ENCODE measurements at regions not wholly inside any gene's neighbourhood (a gene's known extent, or its start where the extent isn't known, plus 50 kb on each side); places are given as distances from the start of the nearest gene placed in this dataset.

DNA sequence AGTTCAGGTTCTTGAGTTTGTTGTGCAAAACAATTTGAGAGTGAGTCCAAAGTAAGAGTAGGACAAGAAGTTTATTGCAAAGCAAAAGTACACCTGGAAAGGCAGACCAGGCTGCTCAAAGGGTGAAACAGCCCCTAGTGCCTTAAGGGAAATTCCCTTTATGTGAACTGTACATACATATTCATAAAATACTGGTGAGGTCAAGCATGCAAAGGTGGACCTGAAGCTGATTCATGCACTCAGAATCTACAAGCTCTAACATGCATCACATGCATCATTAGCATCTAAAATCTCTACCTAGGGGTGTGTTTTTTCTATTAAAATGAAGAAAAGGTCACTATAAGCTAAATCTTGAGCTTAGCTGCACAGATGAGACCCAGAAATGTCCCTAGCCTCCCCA is 266.9 kb downstream of the SPATA18 start:
- TF ChIP-seq, protein P1, sequence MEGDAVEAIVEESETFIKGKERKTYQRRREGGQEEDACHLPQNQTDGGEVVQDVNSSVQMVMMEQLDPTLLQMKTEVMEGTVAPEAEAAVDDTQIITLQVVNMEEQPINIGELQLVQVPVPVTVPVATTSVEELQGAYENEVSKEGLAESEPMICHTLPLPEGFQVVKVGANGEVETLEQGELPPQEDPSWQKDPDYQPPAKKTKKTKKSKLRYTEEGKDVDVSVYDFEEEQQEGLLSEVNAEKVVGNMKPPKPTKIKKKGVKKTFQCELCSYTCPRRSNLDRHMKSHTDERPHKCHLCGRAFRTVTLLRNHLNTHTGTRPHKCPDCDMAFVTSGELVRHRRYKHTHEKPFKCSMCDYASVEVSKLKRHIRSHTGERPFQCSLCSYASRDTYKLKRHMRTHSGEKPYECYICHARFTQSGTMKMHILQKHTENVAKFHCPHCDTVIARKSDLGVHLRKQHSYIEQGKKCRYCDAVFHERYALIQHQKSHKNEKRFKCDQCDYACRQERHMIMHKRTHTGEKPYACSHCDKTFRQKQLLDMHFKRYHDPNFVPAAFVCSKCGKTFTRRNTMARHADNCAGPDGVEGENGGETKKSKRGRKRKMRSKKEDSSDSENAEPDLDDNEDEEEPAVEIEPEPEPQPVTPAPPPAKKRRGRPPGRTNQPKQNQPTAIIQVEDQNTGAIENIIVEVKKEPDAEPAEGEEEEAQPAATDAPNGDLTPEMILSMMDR (conservative IDR thresholded peaks at IDR 0.05) = no peak
- no peaks in the 10 kb centered on the region for H3K9me3 ChIP-seq (ENCODE audit: control insufficient read depth, low read length)
- H3K9me3 Mint-ChIP-seq = peaks cover 13% of the 10 kb centered on the region

GRCh38 chr4:52329894-52330293 is 278.8 kb downstream of the SPATA18 start:
- no peaks in the 10 kb centered on the region for H3K4me1 ChIP-seq (ENCODE audit: control insufficient read depth, insufficient read depth, low read length)
- H3K36me3 ChIP-seq (ENCODE audit: control insufficient read depth, insufficient read depth, low read length) = no peaks in the 10 kb centered on the region
- TF ChIP-seq, protein P1 (conservative IDR thresholded peaks at IDR 0.05) = no peak
- H3K27me3 ChIP-seq (ENCODE audit: control insufficient read depth, insufficient read depth, low read length, poor library complexity, severe bottlenecking) = no peaks in the 10 kb centered on the region
- peaks cover 52% of the 10 kb centered on the region for H3K9me3 Mint-ChIP-seq
- H3K36me3 Mint-ChIP-seq (ENCODE audit: low read depth) = peaks cover 3% of the 10 kb centered on the region
- H3K27ac ChIP-seq (ENCODE audit: low read depth, low read length) = no peak overlapping the region
- no peak overlapping the region for H3K9ac ChIP-seq (ENCODE audit: extremely low read depth, low read length, poor library complexity, severe bottlenecking)
- no peaks in the 10 kb centered on the region for H3K4me1 Mint-ChIP-seq
- H3K4me3 ChIP-seq (ENCODE audit: low read length) = no peak overlapping the region
- DNase-seq = no peak
- peaks cover 53% of the 10 kb centered on the region for H3K9me3 ChIP-seq (ENCODE audit: control insufficient read depth, low read length)
- H3K4me3 Mint-ChIP-seq = no peak overlapping the region
- H3K27ac Mint-ChIP-seq = no peak overlapping the region
- H3K27me3 Mint-ChIP-seq (ENCODE audit: insufficient read depth) = no peaks in the 10 kb centered on the region

More for the DNA sequence above, 266.9 kb downstream of the SPATA18 start:
- DNase-seq = no peak
- Mint-ChIP-seq H3K27me3 (ENCODE audit: insufficient read depth) (no peaks in the 10 kb centered on the region), H3K36me3 (ENCODE audit: low read depth) (no peaks in the 10 kb centered on the region), H3K27ac (no peak overlapping the region), H3K4me1 (no peaks in the 10 kb centered on the region), H3K4me3 (no peak overlapping the region)
- Histone ChIP-seq H3K4me3 (ENCODE audit: low read length) (no peak overlapping the region), H3K27ac (ENCODE audit: low read depth, low read length) (no peak overlapping the region), H3K9ac (ENCODE audit: extremely low read depth, low read length, poor library complexity, severe bottlenecking) (no peak overlapping the region), H3K27me3 (ENCODE audit: control insufficient read depth, insufficient read depth, low read length, poor library complexity, severe bottlenecking) (no peaks in the 10 kb centered on the region), H3K4me1 (ENCODE audit: control insufficient read depth, insufficient read depth, low read length) (no peaks in the 10 kb centered on the region), H3K36me3 (ENCODE audit: control insufficient read depth, insufficient read depth, low read length) (no peaks in the 10 kb centered on the region)

DNA sequence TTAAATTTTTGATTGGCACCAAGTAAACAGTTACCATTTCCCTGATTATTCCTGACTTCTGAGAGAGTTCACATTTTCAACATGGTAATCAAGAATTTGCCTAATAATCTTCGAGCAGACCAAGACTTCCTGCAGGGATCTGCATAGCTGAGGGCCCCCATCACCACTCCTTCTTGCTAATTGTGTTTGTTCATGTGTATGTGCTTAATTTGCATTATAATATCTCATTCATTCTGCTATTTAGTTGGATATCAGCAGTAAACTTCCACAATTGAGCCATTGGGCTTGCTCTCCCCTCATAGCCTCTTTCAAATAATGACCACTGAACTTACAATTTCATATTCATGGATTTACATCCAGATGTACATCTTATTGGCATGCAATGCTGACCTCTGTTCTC is 292.5 kb downstream of the SPATA18 start:
- Histone ChIP-seq H3K4me3 (ENCODE audit: low read length) (no peak overlapping the region), H3K9ac (ENCODE audit: extremely low read depth, low read length, poor library complexity, severe bottlenecking) (no peak overlapping the region), H3K9me3 (ENCODE audit: control insufficient read depth, low read length) (peaks cover 18% of the 10 kb centered on the region), H3K27ac (ENCODE audit: low read depth, low read length) (no peak overlapping the region), H3K36me3 (ENCODE audit: control insufficient read depth, insufficient read depth, low read length) (no peaks in the 10 kb centered on the region), H3K27me3 (ENCODE audit: control insufficient read depth, insufficient read depth, low read length, poor library complexity, severe bottlenecking) (no peaks in the 10 kb centered on the region), H3K4me1 (ENCODE audit: control insufficient read depth, insufficient read depth, low read length) (no peaks in the 10 kb centered on the region)
- no peak for DNase-seq
- Mint-ChIP-seq H3K27ac (no peak overlapping the region), H3K9me3 (peaks cover 25% of the 10 kb centered on the region), H3K4me3 (no peak overlapping the region), H3K27me3 (ENCODE audit: insufficient read depth) (no peaks in the 10 kb centered on the region), H3K4me1 (peaks cover 15% of the 10 kb centered on the region), H3K36me3 (ENCODE audit: low read depth) (peaks cover 6% of the 10 kb centered on the region)
- TF ChIP-seq, protein P1 (conservative IDR thresholded peaks at IDR 0.05) = no peak
- WGBS, 2 experiments (ENCODE audit: insufficient coverage in 1 of 2, insufficient read length in 1 of 2) = 83% methylated on average over 1 of the region's 1 CpG; no CpG with 5 or more reads in 1 of the 2 experiments
